ENCODE measurements at regions not wholly inside any gene's neighbourhood (a gene's known extent, or its start where the extent isn't known, plus 50 kb on each side); places are given as distances from the start of the nearest gene placed in this dataset.
"Not testable (repeated sequence)": the region's sequence is repeated elsewhere in the genome, so short reads cannot be mapped to it uniquely, and the experiment has no call there.

GRCh38 chr10:35872671-35873070, 230.6 kb upstream of the FZD8 start:
- no peak overlapping the region for H3K4me2 ChIP-seq (ENCODE audit: low read depth, low read length, poor library complexity, severe bottlenecking)
- H3F3A ChIP-seq (ENCODE audit: low read depth), result no peaks in the 10 kb centered on the region
- H3K9me2 ChIP-seq (replicated peaks; ENCODE audit: low read depth, low read length), result no peaks in the 10 kb centered on the region
- H3K36me3 ChIP-seq (ENCODE audit: insufficient read depth, low read length), result no peaks in the 10 kb centered on the region
- no peaks in the 10 kb centered on the region for H3K27me3 ChIP-seq (ENCODE audit: insufficient read depth, low read length, poor library complexity, severe bottlenecking)
- no peak overlapping the region for H3K4me3 ChIP-seq (ENCODE audit: low read length, poor library complexity, severe bottlenecking)
- H3K4me1 ChIP-seq (ENCODE audit: insufficient read depth, low read length, poor library complexity, severe bottlenecking), result no peaks in the 10 kb centered on the region
- no peak overlapping the region for H3K9ac ChIP-seq (ENCODE audit: low read depth, low read length, poor library complexity, severe bottlenecking)
- peaks cover 7% of the 10 kb centered on the region; the same call in 1 of the 2 replicates for H3K9me3 ChIP-seq (ENCODE audit: insufficient read depth, low read depth, low read length)
- H3K79me2 ChIP-seq (ENCODE audit: insufficient read depth, low read length), result no peaks in the 10 kb centered on the region
- no peak overlapping the region for H2AFZ ChIP-seq (ENCODE audit: low read length)
- H4K20me1 ChIP-seq (ENCODE audit: insufficient read depth, low read length, poor library complexity, severe bottlenecking), result no peaks in the 10 kb centered on the region
- TF ChIP-seq EZH2phosphoT487 (IDR thresholded peaks at IDR 0.05; ENCODE audit: borderline replicate concordance) (no peak), CTCF (conservative IDR thresholded peaks at IDR 0.05; ENCODE audit: low read length) (no peak)

- H3K4me1 ChIP-seq (ENCODE audit: insufficient read depth, low read length, poor library complexity, severe bottlenecking), result no peaks in the 10 kb centered on the region
- peaks cover 7% of the 10 kb centered on the region; the same call in 1 of the 2 replicates for H3K9me3 ChIP-seq (ENCODE audit: insufficient read depth, low read depth, low read length)
- H3K27me3 ChIP-seq (ENCODE audit: insufficient read depth, low read length, poor library complexity, severe bottlenecking), result no peaks in the 10 kb centered on the region
- no peaks in the 10 kb centered on the region for H3K36me3 ChIP-seq (ENCODE audit: insufficient read depth, low read length)
- H2AFZ ChIP-seq (ENCODE audit: low read length), result no peak overlapping the region
- no peak for TF ChIP-seq CTCF (conservative IDR thresholded peaks at IDR 0.05; ENCODE audit: low read length)
- no peak for TF ChIP-seq EZH2phosphoT487 (IDR thresholded peaks at IDR 0.05; ENCODE audit: borderline replicate concordance)
- no peaks in the 10 kb centered on the region for H3K79me2 ChIP-seq (ENCODE audit: insufficient read depth, low read length)
- no peaks in the 10 kb centered on the region for H4K20me1 ChIP-seq (ENCODE audit: insufficient read depth, low read length, poor library complexity, severe bottlenecking)
- H3K9me2 ChIP-seq (replicated peaks; ENCODE audit: low read depth, low read length), result no peaks in the 10 kb centered on the region
- no peaks in the 10 kb centered on the region for H3F3A ChIP-seq (ENCODE audit: low read depth)
- H3K4me3 ChIP-seq (ENCODE audit: low read length, poor library complexity, severe bottlenecking), result no peak overlapping the region
- H3K4me2 ChIP-seq (ENCODE audit: low read depth, low read length, poor library complexity, severe bottlenecking), result no peak overlapping the region
- H3K9ac ChIP-seq (ENCODE audit: low read depth, low read length, poor library complexity, severe bottlenecking), result no peak overlapping the region
Measured at GRCh38 chr10:35870665-35871310, 228.7 kb upstream of the FZD8 start.

- not testable (repeated sequence) for H3K4me3 ChIP-seq (ENCODE audit: low read length, poor library complexity, severe bottlenecking); H3K79me2 ChIP-seq (ENCODE audit: insufficient read depth, low read length); H4K20me1 ChIP-seq (ENCODE audit: insufficient read depth, low read length, poor library complexity, severe bottlenecking); H3K27me3 ChIP-seq (ENCODE audit: insufficient read depth, low read length, poor library complexity, severe bottlenecking); H3F3A ChIP-seq (ENCODE audit: low read depth); H2AFZ ChIP-seq (ENCODE audit: low read length); H3K4me2 ChIP-seq (ENCODE audit: low read depth, low read length, poor library complexity, severe bottlenecking); H3K4me1 ChIP-seq (ENCODE audit: insufficient read depth, low read length, poor library complexity, severe bottlenecking); H3K9me3 ChIP-seq (ENCODE audit: insufficient read depth, low read depth, low read length); H3K9me2 ChIP-seq (replicated peaks; ENCODE audit: low read depth, low read length); H3K9ac ChIP-seq (ENCODE audit: low read depth, low read length, poor library complexity, severe bottlenecking); H3K36me3 ChIP-seq (ENCODE audit: insufficient read depth, low read length)
Measured at GRCh38 chr10:35858676-35859283, 216.7 kb upstream of the FZD8 start.

- Histone ChIP-seq H3K9me2 (replicated peaks; ENCODE audit: low read depth, low read length) (no peaks in the 10 kb centered on the region), H3K36me3 (ENCODE audit: insufficient read depth, low read length) (no peaks in the 10 kb centered on the region), H3K9me3 (ENCODE audit: insufficient read depth, low read depth, low read length) (no peaks in the 10 kb centered on the region), H2AFZ (ENCODE audit: low read length) (no peak overlapping the region), H3K4me2 (ENCODE audit: low read depth, low read length, poor library complexity, severe bottlenecking) (no peak overlapping the region), H3K27me3 (ENCODE audit: insufficient read depth, low read length, poor library complexity, severe bottlenecking) (no peaks in the 10 kb centered on the region), H3K79me2 (ENCODE audit: insufficient read depth, low read length) (no peaks in the 10 kb centered on the region), H3K4me3 (ENCODE audit: low read length, poor library complexity, severe bottlenecking) (no peak overlapping the region), H3K4me1 (ENCODE audit: insufficient read depth, low read length, poor library complexity, severe bottlenecking) (no peaks in the 10 kb centered on the region), H4K20me1 (ENCODE audit: insufficient read depth, low read length, poor library complexity, severe bottlenecking) (no peaks in the 10 kb centered on the region), H3F3A (ENCODE audit: low read depth) (no peaks in the 10 kb centered on the region), H3K9ac (ENCODE audit: low read depth, low read length, poor library complexity, severe bottlenecking) (no peak overlapping the region)
- TF ChIP-seq EZH2phosphoT487 (IDR thresholded peaks at IDR 0.05; ENCODE audit: borderline replicate concordance), result no peak
- no peak for TF ChIP-seq CTCF (conservative IDR thresholded peaks at IDR 0.05; ENCODE audit: low read length)
Measured at GRCh38 chr10:35857860-35858259, 215.8 kb upstream of the FZD8 start.

Measured in Loucy (cell line).